ENCODE measurements at regions not wholly inside any gene's neighbourhood (a gene's known extent, or its start where the extent isn't known, plus 50 kb on each side); places are given as distances from the start of the nearest gene placed in this dataset.

- Mint-ChIP-seq H3K4me3 (ENCODE audit: unreplicated experiment) (no peak overlapping the region), H3K4me1 (ENCODE audit: unreplicated experiment) (peaks cover 10% of the 10 kb centered on the region), H3K36me3 (ENCODE audit: unreplicated experiment) (no peaks in the 10 kb centered on the region), H3K9me3 (ENCODE audit: unreplicated experiment) (no peaks in the 10 kb centered on the region), H3K27ac (ENCODE audit: unreplicated experiment) (no peak overlapping the region), H3K27me3 (ENCODE audit: unreplicated experiment) (no peaks in the 10 kb centered on the region)
- TF ChIP-seq CTCF (IDR thresholded peaks at IDR 0.05): no peak
- DNase-seq (ENCODE audit: extremely low spot score, unreplicated experiment): no peak
Measured at GRCh38 chr6:170225852-170226417, 64.9 kb downstream of the DLL1 start.

- Mint-ChIP-seq H3K27ac (ENCODE audit: unreplicated experiment) (no peak overlapping the region), H3K27me3 (ENCODE audit: unreplicated experiment) (no peaks in the 10 kb centered on the region), H3K4me3 (ENCODE audit: unreplicated experiment) (no peak overlapping the region), H3K36me3 (ENCODE audit: unreplicated experiment) (no peaks in the 10 kb centered on the region), H3K4me1 (ENCODE audit: unreplicated experiment) (peaks cover 10% of the 10 kb centered on the region), H3K9me3 (ENCODE audit: unreplicated experiment) (no peaks in the 10 kb centered on the region)
- TF ChIP-seq CTCF (IDR thresholded peaks at IDR 0.05): no peak
- DNase-seq (ENCODE audit: extremely low spot score, unreplicated experiment): no peak
Measured at GRCh38 chr6:170224694-170225660, 65.9 kb downstream of the DLL1 start.

- Mint-ChIP-seq H3K4me3 (ENCODE audit: unreplicated experiment) (no peak overlapping the region), H3K36me3 (ENCODE audit: unreplicated experiment) (no peaks in the 10 kb centered on the region), H3K27me3 (ENCODE audit: unreplicated experiment) (no peaks in the 10 kb centered on the region), H3K27ac (ENCODE audit: unreplicated experiment) (no peak overlapping the region), H3K4me1 (ENCODE audit: unreplicated experiment) (peaks cover 10% of the 10 kb centered on the region), H3K9me3 (ENCODE audit: unreplicated experiment) (no peaks in the 10 kb centered on the region)
- TF ChIP-seq CTCF (IDR thresholded peaks at IDR 0.05): no peak
- DNase-seq (ENCODE audit: extremely low spot score, unreplicated experiment): no peak
Measured at GRCh38 chr6:170223718-170224693, 66.9 kb downstream of the DLL1 start.

GRCh38 chr6:170222498-170223471, 68.1 kb downstream of the DLL1 start:
- H3K36me3 Mint-ChIP-seq (ENCODE audit: unreplicated experiment): no peaks in the 10 kb centered on the region
- H3K4me1 Mint-ChIP-seq (ENCODE audit: unreplicated experiment): peaks cover 10% of the 10 kb centered on the region
- no peak overlapping the region for H3K27ac Mint-ChIP-seq (ENCODE audit: unreplicated experiment)
- H3K4me3 Mint-ChIP-seq (ENCODE audit: unreplicated experiment): no peak overlapping the region
- H3K9me3 Mint-ChIP-seq (ENCODE audit: unreplicated experiment): no peaks in the 10 kb centered on the region
- DNase-seq (ENCODE audit: extremely low spot score, unreplicated experiment): no peak
- no peaks in the 10 kb centered on the region for H3K27me3 Mint-ChIP-seq (ENCODE audit: unreplicated experiment)
- no peak for TF ChIP-seq CTCF (IDR thresholded peaks at IDR 0.05)

All from osteocyte (in vitro differentiated cells).